Chondrocyte (in vitro differentiated cells): ENCODE measurements at regions not wholly inside any gene's neighbourhood (a gene's known extent, or its start where the extent isn't known, plus 50 kb on each side); places are given as distances from the start of the nearest gene placed in this dataset.

Source experiments
- DNase-seq: peaks from one replicate; pipeline ENCODE4 v3.0.0; 2021; ENCODE audit warnings: mixed read lengths, low spot score
- H3K27ac Mint-ChIP-seq: one replicate; pipeline ENCODE4 v1.8.0; 2021; ENCODE audit warnings: mild to moderate bottlenecking, moderate library complexity, mixed read lengths; ENCODE audit not compliant: unreplicated experiment
- H3K27me3 Mint-ChIP-seq: 2 replicates; pipeline ENCODE4 v1.8.0; 2021; ENCODE audit warnings: low read depth, mixed read lengths
- H3K36me3 Mint-ChIP-seq: 2 replicates; pipeline ENCODE4 v1.8.0; 2021; ENCODE audit warnings: low read depth, mixed read lengths
- H3K4me1 Mint-ChIP-seq: 2 replicates; pipeline ENCODE4 v1.8.0; 2021; ENCODE audit warnings: low read depth, mild to moderate bottlenecking, mixed read lengths
- H3K4me3 Mint-ChIP-seq: one replicate; pipeline ENCODE4 v1.8.0; 2021; ENCODE audit warnings: mild to moderate bottlenecking, moderate library complexity, mixed read lengths; ENCODE audit not compliant: unreplicated experiment
- H3K9me3 Mint-ChIP-seq: 2 replicates; pipeline ENCODE4 v1.8.0; 2021; ENCODE audit warnings: low read depth, mixed read lengths
- TF ChIP-seq, protein P1 (sequence below): fragments of 200-600 bp; sonication (generic); IDR thresholded peaks from 2 replicates; pipeline ENCODE4 v1.5.0; 2021; ENCODE audit warnings: antibody characterized with exemption, mild to moderate bottlenecking, moderate library complexity

DNA sequence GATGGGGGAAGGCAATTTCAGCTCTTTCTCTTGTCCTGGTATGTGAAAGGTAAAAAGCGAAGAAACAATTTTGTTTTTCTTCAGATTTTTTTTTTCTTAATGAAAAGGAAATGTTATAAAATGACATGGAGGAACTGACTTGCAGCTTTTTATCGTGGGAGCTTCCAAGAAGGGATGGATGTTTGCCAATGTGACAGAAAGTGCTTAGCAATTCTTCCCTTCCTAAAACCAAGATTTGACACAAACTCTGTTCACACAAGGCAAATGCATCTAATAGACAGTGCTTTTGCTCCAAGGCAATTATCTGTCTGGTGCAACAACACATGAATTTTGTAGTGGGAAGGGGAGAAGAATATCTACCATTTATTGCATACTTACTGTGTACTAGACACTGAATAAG lies 988.5 kb downstream of the CDH11 start:
- DNase-seq, result no peak
- H3K27me3 Mint-ChIP-seq, result no peaks in the 10 kb centered on the region
- H3K9me3 Mint-ChIP-seq, result peaks cover 5% of the 10 kb centered on the region
- peaks cover 8% of the 10 kb centered on the region for H3K4me1 Mint-ChIP-seq
- no peaks in the 10 kb centered on the region for H3K36me3 Mint-ChIP-seq
- TF ChIP-seq, protein P1, sequence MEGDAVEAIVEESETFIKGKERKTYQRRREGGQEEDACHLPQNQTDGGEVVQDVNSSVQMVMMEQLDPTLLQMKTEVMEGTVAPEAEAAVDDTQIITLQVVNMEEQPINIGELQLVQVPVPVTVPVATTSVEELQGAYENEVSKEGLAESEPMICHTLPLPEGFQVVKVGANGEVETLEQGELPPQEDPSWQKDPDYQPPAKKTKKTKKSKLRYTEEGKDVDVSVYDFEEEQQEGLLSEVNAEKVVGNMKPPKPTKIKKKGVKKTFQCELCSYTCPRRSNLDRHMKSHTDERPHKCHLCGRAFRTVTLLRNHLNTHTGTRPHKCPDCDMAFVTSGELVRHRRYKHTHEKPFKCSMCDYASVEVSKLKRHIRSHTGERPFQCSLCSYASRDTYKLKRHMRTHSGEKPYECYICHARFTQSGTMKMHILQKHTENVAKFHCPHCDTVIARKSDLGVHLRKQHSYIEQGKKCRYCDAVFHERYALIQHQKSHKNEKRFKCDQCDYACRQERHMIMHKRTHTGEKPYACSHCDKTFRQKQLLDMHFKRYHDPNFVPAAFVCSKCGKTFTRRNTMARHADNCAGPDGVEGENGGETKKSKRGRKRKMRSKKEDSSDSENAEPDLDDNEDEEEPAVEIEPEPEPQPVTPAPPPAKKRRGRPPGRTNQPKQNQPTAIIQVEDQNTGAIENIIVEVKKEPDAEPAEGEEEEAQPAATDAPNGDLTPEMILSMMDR, result no peak
- no peak overlapping the region for H3K27ac Mint-ChIP-seq
- H3K4me3 Mint-ChIP-seq, result no peak overlapping the region

DNA sequence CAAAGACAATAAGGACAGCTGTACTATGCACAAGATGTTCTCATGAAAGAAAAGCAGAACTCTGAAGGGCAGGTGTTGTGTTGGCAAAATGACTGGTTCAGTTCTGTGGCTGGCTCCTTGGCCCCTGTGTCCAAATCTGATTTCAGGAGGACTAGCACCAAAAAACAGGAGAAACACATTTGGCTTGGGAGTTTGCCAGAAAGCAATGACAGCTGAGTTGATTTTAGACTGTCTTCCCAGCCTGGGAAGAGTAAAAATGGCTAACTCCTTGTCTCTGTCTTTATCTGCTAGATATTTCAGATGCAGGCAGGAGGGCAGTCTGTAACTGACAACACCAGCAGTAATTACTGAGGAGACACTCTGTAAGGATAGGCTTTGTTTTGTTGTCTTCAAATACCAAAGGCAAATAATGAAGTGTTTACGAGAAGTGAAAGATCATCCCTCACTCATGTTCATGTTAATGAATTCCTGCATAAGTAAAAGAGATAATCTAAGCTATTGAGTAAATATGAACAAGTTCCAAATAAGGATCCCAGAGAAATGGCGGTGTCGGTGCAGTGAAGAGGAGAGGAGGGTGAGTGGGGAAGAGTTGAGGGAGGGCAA lies 989.0 kb downstream of the CDH11 start:
- Mint-ChIP-seq H3K9me3 (peaks cover 5% of the 10 kb centered on the region), H3K27ac (no peak overlapping the region), H3K27me3 (no peaks in the 10 kb centered on the region), H3K36me3 (no peaks in the 10 kb centered on the region), H3K4me1 (peaks cover 8% of the 10 kb centered on the region), H3K4me3 (no peak overlapping the region)
- TF ChIP-seq, protein P1, result no peak
- DNase-seq, result no peak

DNA sequence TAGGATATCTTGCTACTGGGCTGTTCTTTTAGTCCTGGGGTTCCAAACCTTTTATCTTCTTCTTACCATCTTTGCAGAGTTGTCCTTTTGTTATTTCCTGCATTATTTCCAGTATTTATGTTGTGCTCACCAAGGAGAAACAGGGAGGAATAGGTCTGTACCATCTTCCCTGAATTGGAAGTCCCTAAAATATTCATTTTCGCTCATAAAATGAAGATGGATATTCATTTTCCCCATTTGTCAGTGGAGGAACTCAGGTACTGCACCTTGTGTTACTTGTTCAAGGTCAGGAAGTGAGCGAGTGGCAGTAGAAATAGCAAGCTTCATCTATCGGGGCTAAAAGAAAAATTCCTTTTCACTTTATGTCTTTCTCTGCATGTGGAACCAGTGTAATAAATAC lies 989.7 kb downstream of the CDH11 start:
- Mint-ChIP-seq H3K4me3 (no peak overlapping the region), H3K27ac (no peak overlapping the region)
- DNase-seq, result no peak

DNA sequence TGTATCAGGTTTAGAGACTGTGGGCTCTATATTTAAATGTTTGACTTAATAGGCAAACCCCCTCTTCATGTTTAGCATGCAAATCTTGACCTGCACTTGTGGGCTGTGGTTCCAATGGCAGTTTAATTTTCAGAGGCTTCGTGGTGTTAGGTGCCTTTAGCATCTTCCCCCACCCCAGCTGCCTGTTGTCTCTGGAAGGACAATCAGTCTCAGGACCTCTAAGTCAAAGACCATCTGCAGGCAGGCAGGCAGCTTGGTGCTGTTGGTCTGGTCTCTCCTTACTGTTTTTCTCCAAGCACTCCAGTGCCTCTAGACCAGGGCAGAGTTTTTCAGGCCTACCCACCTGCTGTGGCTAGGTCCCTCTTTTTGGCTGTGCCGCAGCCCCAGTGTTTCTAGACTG lies 990.4 kb downstream of the CDH11 start:
- TF ChIP-seq, protein P1, result no peak
- DNase-seq, result no peak
- Mint-ChIP-seq H3K4me1 (peaks cover 8% of the 10 kb centered on the region), H3K4me3 (no peak overlapping the region), H3K9me3 (peaks cover 5% of the 10 kb centered on the region), H3K36me3 (no peaks in the 10 kb centered on the region), H3K27me3 (no peaks in the 10 kb centered on the region), H3K27ac (no peak overlapping the region)

More for the DNA sequence above, 989.7 kb downstream of the CDH11 start:
- Mint-ChIP-seq H3K27me3 (no peaks in the 10 kb centered on the region), H3K4me1 (peaks cover 8% of the 10 kb centered on the region), H3K9me3 (peaks cover 5% of the 10 kb centered on the region), H3K36me3 (no peaks in the 10 kb centered on the region)
- TF ChIP-seq, protein P1, result no peak

DNA sequence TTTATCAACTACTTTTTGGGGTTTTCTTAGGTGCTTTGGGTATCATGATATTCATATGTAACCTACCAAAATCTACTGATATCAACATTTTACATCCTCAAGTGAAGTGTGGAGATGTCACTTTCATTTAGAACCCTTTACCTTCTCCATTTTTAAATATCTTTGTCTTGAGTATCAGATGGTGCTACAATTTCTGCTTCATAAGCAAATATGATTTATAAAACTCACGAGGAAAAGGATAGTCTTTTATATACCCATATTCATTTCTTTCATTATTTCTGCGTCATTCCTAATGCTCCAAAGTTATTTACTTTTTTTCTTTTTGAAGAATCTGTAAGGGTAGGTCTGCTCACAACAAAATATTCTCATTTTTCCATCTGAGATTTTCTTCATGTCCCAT lies 991.7 kb downstream of the CDH11 start:
- Mint-ChIP-seq H3K36me3 (no peaks in the 10 kb centered on the region), H3K27ac (no peak overlapping the region), H3K4me1 (peaks cover 8% of the 10 kb centered on the region), H3K4me3 (no peak overlapping the region), H3K27me3 (no peaks in the 10 kb centered on the region), H3K9me3 (no peaks in the 10 kb centered on the region)
- TF ChIP-seq, protein P1, result no peak
- no peak for DNase-seq
